Ovary (tissue), 7 donors: ENCODE measurements at regions not wholly inside any gene's neighbourhood (a gene's known extent, or its start where the extent isn't known, plus 50 kb on each side); places are given as distances from the start of the nearest gene placed in this dataset.

ENCODE experiments used
- DNase-seq, 5 donors: peaks; one replicate each; pipeline ENCODE4 v3.0.0-alpha.2; 2019 to 2020
- H3K27ac ChIP-seq, 2 donors: fragments of 200-600 bp; one replicate each; pipeline versions ENCODE4 v1.5.1 to v1.8.0; 2019 to 2022
- H3K27me3 ChIP-seq: fragments of 200-600 bp; one replicate; pipeline ENCODE4 v1.8.0; 2022
- H3K36me3 ChIP-seq: fragments of 200-600 bp; sonication (generic); one replicate; pipeline ENCODE4 v1.5.1; 2019
- H3K4me1 ChIP-seq: one replicate; pipeline ENCODE4 v1.8.1; 2013; ENCODE audit warnings: mild to moderate bottlenecking, moderate library complexity; ENCODE audit not compliant: insufficient read depth
- H3K4me3 ChIP-seq: fragments of 200-600 bp; sonication (generic); one replicate; pipeline ENCODE4 v1.5.1; 2017
- H3K9me3 ChIP-seq, 2 donors: fragments of 200-600 bp in 1 of 2; sonication (generic) in 1 of 2; one replicate each; pipeline versions ENCODE4 v1.5.1 to v1.8.1; 2013 to 2019; ENCODE audit warnings: mild to moderate bottlenecking in 1 of 2, moderate library complexity in 1 of 2
- EP300 ChIP-seq: sonication (generic); formaldehyde crosslinking; IDR thresholded peaks from one replicate; pipeline ENCODE4 v1.6.1; 2017; ENCODE audit warnings: antibody characterized with exemption
- POLR2A ChIP-seq: fragments of 450-650 bp; IDR thresholded peaks from one replicate; pipeline ENCODE4 v1.6.1; 2017; ENCODE audit warnings: antibody characterized with exemption, mild to moderate bottlenecking, moderate library complexity
- WGBS, 3 donors: extraction: QIAGEN DNeasy Blood & Tissue Kit in 1 of 3; methylation state at CpG; one replicate each; pipeline versions ENCODE4 v1.1.5 to v1.1.7; 2013 to 2017; 5-methylcytosine and 5-hydroxymethylcytosine counted together
- intact Hi-C, 4 donors: fragments of 100-400 bp; cut with DNase I; formaldehyde crosslinking; loops; one replicate each; pipeline versions ENCODE4 v1.11.0 to v1.15.1; 2022 to 2023
- TF ChIP-seq, protein P1 (sequence below), 3 donors: fragments of 450-650 bp in 2 of 3; fragments of 200-600 bp in 1 of 3; IDR thresholded peaks; one replicate each; pipeline versions ENCODE4 v1.5.1 to v1.8.0; 2016 to 2022; ENCODE audit warnings: antibody characterized with exemption in 3 of 3, mild to moderate bottlenecking in 1 of 3
- donor health status: DM: no; HTN: no; CAD: no; lungs with moderate emphysema.
- donor health status: DM: no; HTN: no; CAD: no.
- donor health status: Bipolar disorder and iron deficiency.
- donor health status: DM: no; HTN: no; CAD: no.
- donor health status: DM: yes; HTN: yes; CAD: no.

DNA sequence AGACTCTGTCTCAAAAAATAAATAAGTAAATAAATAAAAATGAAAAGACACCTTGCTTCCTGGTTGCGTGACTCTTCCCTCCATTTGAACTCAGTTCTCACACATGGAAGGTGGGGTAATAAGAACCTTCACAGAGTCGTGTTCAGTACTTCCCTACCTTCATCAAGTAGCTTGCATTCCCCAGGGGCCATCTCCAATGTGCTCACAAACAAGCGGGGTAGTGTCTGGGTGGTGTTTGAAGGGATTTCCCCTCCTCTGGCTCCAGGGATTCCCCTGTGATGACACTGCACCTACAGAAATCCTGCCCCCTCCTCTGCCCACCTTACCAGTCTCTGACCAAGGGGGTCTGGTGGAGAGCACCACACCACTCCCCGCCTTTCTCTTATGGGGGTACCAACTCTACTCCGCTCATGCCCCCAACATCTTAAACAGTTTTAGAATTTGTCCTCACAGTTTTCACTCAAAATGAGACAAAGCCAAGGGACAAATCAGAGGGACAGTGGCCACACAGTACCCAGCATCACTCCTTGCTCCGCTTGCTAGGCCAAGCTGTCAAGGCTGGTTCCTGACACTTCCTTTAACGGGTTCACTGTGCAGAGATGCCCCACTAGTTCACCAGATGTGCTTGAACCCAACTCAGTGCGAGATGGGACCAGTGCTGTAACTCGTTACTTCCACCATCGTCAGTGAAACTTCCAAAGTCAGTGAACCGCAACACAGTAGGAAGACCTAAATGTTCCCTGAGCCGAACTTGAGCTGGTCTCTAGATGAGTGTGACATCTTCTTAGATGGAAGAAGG lies 69.1 kb downstream of the COPRS start:
- Histone ChIP-seq H3K27me3 (no peaks in the 10 kb centered on the region), H3K27ac (no peak overlapping the region), H3K36me3 (no peaks in the 10 kb centered on the region), H3K4me3 (no peak overlapping the region), H3K9me3 (no peaks in the 10 kb centered on the region), H3K4me1 (no peaks in the 10 kb centered on the region)
- WGBS, 3 donors = 76 to 88% (median 85%) methylated on average over 12 of the region's 12 CpGs
- intact Hi-C loops = loop anchor here in 1 of 4 donors (10.0 kb wide), 1 partner anchor 1745 kb away; no protein-coding TSS in a partner anchor
- no peak for DNase-seq
- no peak for TF ChIP-seq POLR2A
- TF ChIP-seq, protein P1, sequence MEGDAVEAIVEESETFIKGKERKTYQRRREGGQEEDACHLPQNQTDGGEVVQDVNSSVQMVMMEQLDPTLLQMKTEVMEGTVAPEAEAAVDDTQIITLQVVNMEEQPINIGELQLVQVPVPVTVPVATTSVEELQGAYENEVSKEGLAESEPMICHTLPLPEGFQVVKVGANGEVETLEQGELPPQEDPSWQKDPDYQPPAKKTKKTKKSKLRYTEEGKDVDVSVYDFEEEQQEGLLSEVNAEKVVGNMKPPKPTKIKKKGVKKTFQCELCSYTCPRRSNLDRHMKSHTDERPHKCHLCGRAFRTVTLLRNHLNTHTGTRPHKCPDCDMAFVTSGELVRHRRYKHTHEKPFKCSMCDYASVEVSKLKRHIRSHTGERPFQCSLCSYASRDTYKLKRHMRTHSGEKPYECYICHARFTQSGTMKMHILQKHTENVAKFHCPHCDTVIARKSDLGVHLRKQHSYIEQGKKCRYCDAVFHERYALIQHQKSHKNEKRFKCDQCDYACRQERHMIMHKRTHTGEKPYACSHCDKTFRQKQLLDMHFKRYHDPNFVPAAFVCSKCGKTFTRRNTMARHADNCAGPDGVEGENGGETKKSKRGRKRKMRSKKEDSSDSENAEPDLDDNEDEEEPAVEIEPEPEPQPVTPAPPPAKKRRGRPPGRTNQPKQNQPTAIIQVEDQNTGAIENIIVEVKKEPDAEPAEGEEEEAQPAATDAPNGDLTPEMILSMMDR (IDR thresholded peaks at IDR 0.05) = no peak
- no peak for TF ChIP-seq EP300

DNA sequence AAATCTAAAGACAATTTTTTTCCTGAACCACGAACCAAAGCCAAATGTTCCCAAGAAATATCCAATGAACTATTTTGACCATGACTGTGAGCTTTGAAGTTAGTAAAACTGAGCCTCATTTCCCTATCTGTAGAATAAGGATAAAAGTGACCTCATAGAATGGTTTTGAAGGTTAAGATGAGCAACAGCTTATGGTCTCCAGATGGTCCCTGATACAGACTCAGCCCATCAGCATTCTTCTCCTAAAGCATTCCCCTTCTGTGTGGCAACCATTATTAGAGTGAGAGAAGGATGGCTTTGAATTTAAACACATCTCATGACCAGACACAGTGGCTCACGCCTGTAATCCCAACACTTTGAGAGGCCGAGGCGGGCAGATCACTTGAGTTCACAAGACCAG lies 70.1 kb downstream of the COPRS start:
- no peak overlapping the region for H3K27ac ChIP-seq
- 85 to 95% (median 93%) methylated on average over 4 of the region's 4 CpGs for WGBS, 3 donors
- TF ChIP-seq, protein P1 (IDR thresholded peaks at IDR 0.05) = no peak
- TF ChIP-seq POLR2A (no peak), EP300 (no peak)

DNA sequence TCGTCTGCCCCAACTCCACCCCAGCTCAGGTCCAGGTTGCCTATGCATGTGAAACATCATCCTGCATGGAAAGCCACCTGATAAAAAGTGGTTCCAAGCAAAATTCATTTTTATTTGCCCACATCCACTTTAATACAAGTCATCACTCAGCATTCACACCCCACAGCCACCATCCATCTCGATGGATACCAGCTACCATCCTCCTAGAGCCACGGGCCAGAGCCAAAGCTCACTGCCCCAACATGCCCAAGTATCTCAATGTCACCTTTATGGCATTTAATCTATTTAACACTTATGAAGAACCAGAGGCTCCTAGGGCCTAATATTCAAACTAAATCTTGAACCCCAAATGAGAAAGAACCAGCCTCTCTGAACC lies 70.5 kb downstream of the COPRS start:
- H3K27ac ChIP-seq = no peak overlapping the region
- intact Hi-C loops = loop anchor here in 1 of 4 donors (10.0 kb wide), 1 partner anchor 1746 kb away; no protein-coding TSS in a partner anchor

More for the DNA sequence above, 70.1 kb downstream of the COPRS start:
- no peak for DNase-seq
- no peaks in the 10 kb centered on the region for H3K9me3 ChIP-seq
- no peak overlapping the region for H3K4me3 ChIP-seq
- no peaks in the 10 kb centered on the region for H3K27me3 ChIP-seq
- no peaks in the 10 kb centered on the region for H3K4me1 ChIP-seq
- intact Hi-C loops = loop anchor here in 1 of 4 donors (10.0 kb wide), 1 partner anchor 1746 kb away; no protein-coding TSS in a partner anchor
- no peaks in the 10 kb centered on the region for H3K36me3 ChIP-seq

DNA sequence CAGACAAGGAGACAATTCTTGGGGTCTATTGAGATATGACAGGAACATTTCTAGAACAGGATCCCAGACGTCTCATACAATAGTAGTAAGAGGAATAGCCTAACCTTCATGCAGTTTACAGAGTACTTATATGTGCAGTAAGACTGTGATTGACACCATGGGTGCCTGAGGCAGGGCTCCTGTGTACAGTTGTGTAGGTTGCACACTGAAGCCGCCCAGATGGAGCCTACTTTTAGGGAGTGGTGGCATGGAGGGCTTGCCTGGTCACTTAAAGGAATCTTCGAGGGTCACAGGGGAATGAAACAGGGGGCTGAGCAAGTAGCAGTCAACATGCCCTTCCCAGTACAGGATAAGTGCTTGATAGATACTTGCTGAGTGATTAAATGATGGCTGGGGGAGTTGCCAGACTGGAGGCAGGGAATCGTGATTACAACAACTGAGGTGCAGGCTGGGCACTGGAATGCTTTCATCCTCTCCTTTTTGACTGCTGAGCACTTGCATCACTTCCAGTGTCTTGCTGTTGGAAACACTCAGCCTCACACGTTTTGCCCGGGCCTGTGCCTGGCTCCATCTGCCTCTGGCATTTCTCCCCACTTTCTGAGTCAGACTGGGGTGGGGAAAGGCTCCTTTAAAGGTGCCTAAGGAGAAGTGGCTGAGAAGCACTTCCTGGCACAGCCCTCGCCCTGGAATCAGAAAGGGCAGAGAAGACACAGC lies 71.0 kb downstream of the COPRS start:
- H3K27ac ChIP-seq = no peak overlapping the region
- H3K36me3 ChIP-seq = no peaks in the 10 kb centered on the region
- DNase-seq = peak in 1 of 5 donors; percentile 17
- H3K27me3 ChIP-seq = no peaks in the 10 kb centered on the region
- intact Hi-C loops = loop anchor here in 1 of 4 donors (10.0 kb wide), 1 partner anchor 1747 kb away; no protein-coding TSS in a partner anchor
- H3K9me3 ChIP-seq = no peaks in the 10 kb centered on the region
- no peaks in the 10 kb centered on the region for H3K4me1 ChIP-seq
- WGBS, 3 donors = 33 to 39% (median 36%) methylated on average over 7 of the region's 7 CpGs
- TF ChIP-seq EP300 (no peak), POLR2A (no peak)
- TF ChIP-seq, protein P1 (IDR thresholded peaks at IDR 0.05) = no peak
- no peak overlapping the region for H3K4me3 ChIP-seq

More for the DNA sequence above, 70.5 kb downstream of the COPRS start:
- TF ChIP-seq, protein P1 (IDR thresholded peaks at IDR 0.05) = no peak
- TF ChIP-seq POLR2A (no peak), EP300 (no peak)
- WGBS, 3 donors = 74 to 82% (median 76%) methylated on average over 3 of the region's 3 CpGs
- Histone ChIP-seq H3K4me1 (no peaks in the 10 kb centered on the region), H3K27me3 (no peaks in the 10 kb centered on the region), H3K4me3 (no peak overlapping the region), H3K36me3 (no peaks in the 10 kb centered on the region), H3K9me3 (no peaks in the 10 kb centered on the region)
- no peak for DNase-seq
